ENCODE measurements at regions not wholly inside any gene's neighbourhood (a gene's known extent, or its start where the extent isn't known, plus 50 kb on each side); places are given as distances from the start of the nearest gene placed in this dataset.
"Not testable (repeated sequence)": the region's sequence is repeated elsewhere in the genome, so short reads cannot be mapped to it uniquely, and the experiment has no call there.

- Histone ChIP-seq H3K4me1 (peaks cover 3% of the 10 kb centered on the region), H3K27me3 (ENCODE audit: control insufficient read depth, insufficient read depth, low read length) (no peaks in the 10 kb centered on the region), H3K27ac (no peak overlapping the region), H3K79me2 (no peaks in the 10 kb centered on the region), H3K4me3 (ENCODE audit: low read depth, low read length) (no peak overlapping the region), H3K36me3 (ENCODE audit: control insufficient read depth, insufficient read depth, low read length) (no peaks in the 10 kb centered on the region), H2AFZ (no peak overlapping the region), H3K9me3 (ENCODE audit: control insufficient read depth, low read length) (no peaks in the 10 kb centered on the region), H3K9ac (no peak overlapping the region), H3K4me2 (ENCODE audit: low read length) (no peak overlapping the region)
- TF ChIP-seq, protein P1, sequence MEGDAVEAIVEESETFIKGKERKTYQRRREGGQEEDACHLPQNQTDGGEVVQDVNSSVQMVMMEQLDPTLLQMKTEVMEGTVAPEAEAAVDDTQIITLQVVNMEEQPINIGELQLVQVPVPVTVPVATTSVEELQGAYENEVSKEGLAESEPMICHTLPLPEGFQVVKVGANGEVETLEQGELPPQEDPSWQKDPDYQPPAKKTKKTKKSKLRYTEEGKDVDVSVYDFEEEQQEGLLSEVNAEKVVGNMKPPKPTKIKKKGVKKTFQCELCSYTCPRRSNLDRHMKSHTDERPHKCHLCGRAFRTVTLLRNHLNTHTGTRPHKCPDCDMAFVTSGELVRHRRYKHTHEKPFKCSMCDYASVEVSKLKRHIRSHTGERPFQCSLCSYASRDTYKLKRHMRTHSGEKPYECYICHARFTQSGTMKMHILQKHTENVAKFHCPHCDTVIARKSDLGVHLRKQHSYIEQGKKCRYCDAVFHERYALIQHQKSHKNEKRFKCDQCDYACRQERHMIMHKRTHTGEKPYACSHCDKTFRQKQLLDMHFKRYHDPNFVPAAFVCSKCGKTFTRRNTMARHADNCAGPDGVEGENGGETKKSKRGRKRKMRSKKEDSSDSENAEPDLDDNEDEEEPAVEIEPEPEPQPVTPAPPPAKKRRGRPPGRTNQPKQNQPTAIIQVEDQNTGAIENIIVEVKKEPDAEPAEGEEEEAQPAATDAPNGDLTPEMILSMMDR (IDR thresholded peaks at IDR 0.05), result no peak
These were observed 83.2 kb downstream of the DNAJB9 start for GRCh38 chr7:108652886-108653285.

DNA sequence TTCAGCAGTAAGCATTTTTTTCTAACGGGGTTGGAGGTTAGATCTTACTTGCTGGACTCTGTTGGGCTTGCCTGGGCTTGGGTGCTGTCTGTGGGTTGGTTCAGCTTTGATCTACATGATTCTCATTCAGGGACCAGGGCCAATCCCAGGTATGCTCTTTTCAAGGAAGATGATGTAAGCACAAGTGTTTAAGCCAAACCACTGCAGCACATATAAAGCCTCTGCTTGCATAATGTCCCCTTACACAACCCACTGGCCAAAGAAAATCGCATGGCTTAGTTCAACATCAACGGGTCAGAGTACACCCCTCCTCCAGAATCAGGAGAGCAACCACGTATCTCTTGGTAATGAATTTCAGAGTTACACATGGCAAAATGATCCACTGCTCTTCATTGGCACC, 83.9 kb downstream of the DNAJB9 start:
- Histone ChIP-seq H3K4me2 (ENCODE audit: low read length) (no peak overlapping the region), H3K27me3 (ENCODE audit: control insufficient read depth, insufficient read depth, low read length) (no peaks in the 10 kb centered on the region), H3K4me3 (ENCODE audit: low read depth, low read length) (no peak overlapping the region), H3K27ac (no peak overlapping the region), H3K4me1 (peaks cover 3% of the 10 kb centered on the region), H3K36me3 (ENCODE audit: control insufficient read depth, insufficient read depth, low read length) (no peaks in the 10 kb centered on the region), H2AFZ (no peak overlapping the region), H3K79me2 (no peaks in the 10 kb centered on the region), H3K9ac (no peak overlapping the region), H3K9me3 (ENCODE audit: control insufficient read depth, low read length) (no peaks in the 10 kb centered on the region)
- TF ChIP-seq, protein P1 (IDR thresholded peaks at IDR 0.05), result no peak

DNA sequence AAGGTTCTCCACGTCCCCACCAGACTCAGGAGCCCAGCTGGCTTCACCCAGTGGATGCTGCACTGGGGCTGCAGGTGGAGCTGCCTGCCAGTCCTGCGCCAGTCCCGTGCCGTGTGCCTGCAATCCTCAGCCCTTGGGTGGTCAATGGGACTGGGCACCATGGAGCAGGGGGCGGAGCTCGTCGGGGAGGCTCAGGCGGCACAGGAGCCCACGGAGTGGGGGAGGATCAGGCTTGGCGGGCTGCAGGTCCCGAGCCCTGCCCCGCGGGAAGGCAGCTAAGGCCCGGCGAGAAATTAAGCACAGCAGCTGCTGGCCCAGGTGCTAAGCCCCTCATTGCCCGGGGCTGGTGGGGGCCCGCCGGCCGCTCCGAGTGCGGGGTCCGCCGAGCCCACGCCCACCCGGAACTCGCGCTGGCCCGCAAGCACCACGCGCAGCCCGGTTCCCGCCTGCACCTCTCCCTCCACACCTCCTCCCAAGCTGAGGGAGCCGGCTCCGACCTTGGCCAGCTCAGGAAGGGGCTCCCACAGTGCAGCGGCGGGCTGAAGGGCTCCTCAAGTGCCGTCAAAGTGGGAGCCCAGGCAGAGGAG, 87.6 kb downstream of the DNAJB9 start:
- H3K4me1 ChIP-seq; H3K4me2 ChIP-seq (ENCODE audit: low read length); H3K27ac ChIP-seq; H3K9ac ChIP-seq; H3K79me2 ChIP-seq; H3K36me3 ChIP-seq (ENCODE audit: control insufficient read depth, insufficient read depth, low read length); H2AFZ ChIP-seq; H3K4me3 ChIP-seq (ENCODE audit: low read depth, low read length); H3K9me3 ChIP-seq (ENCODE audit: control insufficient read depth, low read length); H3K27me3 ChIP-seq (ENCODE audit: control insufficient read depth, insufficient read depth, low read length): not testable (repeated sequence)

GRCh38 chr7:108659261-108659660, 89.6 kb downstream of the DNAJB9 start:
- H2AFZ ChIP-seq, result no peak overlapping the region
- H3K9me3 ChIP-seq (ENCODE audit: control insufficient read depth, low read length), result no peaks in the 10 kb centered on the region
- H3K36me3 ChIP-seq (ENCODE audit: control insufficient read depth, insufficient read depth, low read length), result no peaks in the 10 kb centered on the region
- H3K79me2 ChIP-seq, result no peaks in the 10 kb centered on the region
- no peaks in the 10 kb centered on the region for H3K4me1 ChIP-seq
- H3K4me2 ChIP-seq (ENCODE audit: low read length), result no peak overlapping the region
- no peak overlapping the region for H3K4me3 ChIP-seq (ENCODE audit: low read depth, low read length)
- H3K9ac ChIP-seq, result no peak overlapping the region
- TF ChIP-seq, protein P1 (IDR thresholded peaks at IDR 0.05), result no peak
- H3K27me3 ChIP-seq (ENCODE audit: control insufficient read depth, insufficient read depth, low read length), result no peaks in the 10 kb centered on the region
- H3K27ac ChIP-seq, result no peak overlapping the region

DNA sequence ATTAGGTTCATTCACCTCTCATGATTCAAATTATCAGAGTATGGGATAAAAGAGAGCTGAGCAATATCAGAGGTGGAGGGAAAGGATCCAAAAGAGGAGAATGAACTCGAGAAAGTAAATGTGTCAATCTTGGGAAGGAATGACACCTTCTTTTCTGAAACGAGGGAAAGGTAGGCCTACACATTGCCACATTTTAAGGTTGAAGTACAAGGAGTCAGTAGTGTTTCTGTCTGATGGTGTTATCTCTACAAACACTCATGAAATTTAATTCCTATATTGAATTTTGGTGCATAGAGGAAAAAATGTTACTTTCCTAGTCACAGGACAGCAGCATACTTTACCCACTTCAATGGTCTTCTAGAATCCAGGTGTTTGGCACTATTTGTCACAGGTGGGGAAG, 90.2 kb downstream of the DNAJB9 start:
- H3K9ac ChIP-seq, result no peak overlapping the region
- H3K36me3 ChIP-seq (ENCODE audit: control insufficient read depth, insufficient read depth, low read length), result no peaks in the 10 kb centered on the region
- TF ChIP-seq, protein P1 (IDR thresholded peaks at IDR 0.05), result no peak
- H3K4me3 ChIP-seq (ENCODE audit: low read depth, low read length), result no peak overlapping the region
- H3K79me2 ChIP-seq, result no peaks in the 10 kb centered on the region
- H3K9me3 ChIP-seq (ENCODE audit: control insufficient read depth, low read length), result no peaks in the 10 kb centered on the region
- H2AFZ ChIP-seq, result no peak overlapping the region
- H3K4me2 ChIP-seq (ENCODE audit: low read length), result no peak overlapping the region
- H3K27ac ChIP-seq, result no peak overlapping the region
- H3K4me1 ChIP-seq, result no peaks in the 10 kb centered on the region
- H3K27me3 ChIP-seq (ENCODE audit: control insufficient read depth, insufficient read depth, low read length), result no peaks in the 10 kb centered on the region
